Body of pancreas (tissue), 4 donors: ENCODE measurements at regions not wholly inside any gene's neighbourhood (a gene's known extent, or its start where the extent isn't known, plus 50 kb on each side); places are given as distances from the start of the nearest gene placed in this dataset.

Experiments
- POLR2A ChIP-seq, 3 donors: fragments of 450-650 bp; IDR thresholded peaks; one replicate each; pipeline ENCODE4 v1.6.1; 2016; ENCODE audit warnings: antibody characterized with exemption in 3 of 3, mild to moderate bottlenecking in 2 of 3
- TF ChIP-seq, protein P1 (sequence below), 7 experiments: fragments of 450-650 bp in 4 of 7; fragments of 200-600 bp in 3 of 7; sonication (generic) in 3 of 7; IDR thresholded peaks; one replicate each; pipeline ENCODE4 v1.5.1; 2016 to 2019; ENCODE audit warnings: antibody characterized with exemption in 7 of 7

- TF ChIP-seq, protein P1, sequence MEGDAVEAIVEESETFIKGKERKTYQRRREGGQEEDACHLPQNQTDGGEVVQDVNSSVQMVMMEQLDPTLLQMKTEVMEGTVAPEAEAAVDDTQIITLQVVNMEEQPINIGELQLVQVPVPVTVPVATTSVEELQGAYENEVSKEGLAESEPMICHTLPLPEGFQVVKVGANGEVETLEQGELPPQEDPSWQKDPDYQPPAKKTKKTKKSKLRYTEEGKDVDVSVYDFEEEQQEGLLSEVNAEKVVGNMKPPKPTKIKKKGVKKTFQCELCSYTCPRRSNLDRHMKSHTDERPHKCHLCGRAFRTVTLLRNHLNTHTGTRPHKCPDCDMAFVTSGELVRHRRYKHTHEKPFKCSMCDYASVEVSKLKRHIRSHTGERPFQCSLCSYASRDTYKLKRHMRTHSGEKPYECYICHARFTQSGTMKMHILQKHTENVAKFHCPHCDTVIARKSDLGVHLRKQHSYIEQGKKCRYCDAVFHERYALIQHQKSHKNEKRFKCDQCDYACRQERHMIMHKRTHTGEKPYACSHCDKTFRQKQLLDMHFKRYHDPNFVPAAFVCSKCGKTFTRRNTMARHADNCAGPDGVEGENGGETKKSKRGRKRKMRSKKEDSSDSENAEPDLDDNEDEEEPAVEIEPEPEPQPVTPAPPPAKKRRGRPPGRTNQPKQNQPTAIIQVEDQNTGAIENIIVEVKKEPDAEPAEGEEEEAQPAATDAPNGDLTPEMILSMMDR (IDR thresholded peaks at IDR 0.05): no peak
- TF ChIP-seq POLR2A (IDR thresholded peaks at IDR 0.05): no peak
These were observed 318.8 kb upstream of the FIGN start for GRCh38 chr2:164054651-164055050.
